Endothelial cell of umbilical vein (primary cell): ENCODE measurements at regions not wholly inside any gene's neighbourhood (a gene's known extent, or its start where the extent isn't known, plus 50 kb on each side); places are given as distances from the start of the nearest gene placed in this dataset.

Experiments used
- BruUV-seq: library from RNA; stranded (reverse); fragments of 400-500 nt; replicated peaks from 2 replicates; lab custom pipeline; 2021; lab: Mats Ljungman, UMichigan
- CTCF ChIA-PET: fragments of 300-600, 350-600 bp; sonication (Branson Sonifier 250); formaldehyde crosslinking; loops from one replicate; lab custom pipeline; 2021; ENCODE audit warnings: antibody characterized with exemption, inconsistent platforms; lab: Charles Lee
- POLR2A ChIA-PET: fragments of 300-600, 350-600 bp; sonication (Branson Sonifier 250); formaldehyde crosslinking; loops from one replicate; lab custom pipeline; 2021; ENCODE audit warnings: antibody characterized with exemption, inconsistent platforms; lab: Charles Lee
- DNase-seq: peaks from one replicate; pipeline ENCODE4 v3.0.0-alpha.2; 2011; ENCODE audit warnings: low read depth, low spot score
- FAIRE-seq: peaks from 2 replicates; lab custom pipeline; 2011; peaks lifted over from hg19 to GRCh38; lab: Jason Lieb, UNC
- H2AFZ ChIP-seq: 2 replicates; pipeline ENCODE4 v1.6.0; 2012; ENCODE audit warnings: low read depth, low read length, control low read depth, inconsistent platforms
- H3K27ac ChIP-seq: 2 replicates; pipeline ENCODE4 v1.5.1; 2011; ENCODE audit warnings: low read depth, mild to moderate bottlenecking, control low read depth, low read length, moderate library complexity; ENCODE audit not compliant: insufficient read depth
- H3K27me3 ChIP-seq, 2 experiments: 2 replicates each; pipeline versions ENCODE4 v1.6.0 to v1.6.1; 2011; ENCODE audit warnings: low read length in 2 of 2, mixed read lengths in 1 of 2; ENCODE audit not compliant: control insufficient read depth in 2 of 2, insufficient read depth in 2 of 2
- H3K36me3 ChIP-seq, 2 experiments: 2 replicates in 1 of 2; 3 replicates in 1 of 2; pipeline ENCODE4 v1.5.1; 2011; ENCODE audit warnings: low read length in 2 of 2, mild to moderate bottlenecking in 1 of 2, moderate library complexity in 1 of 2; ENCODE audit not compliant: control insufficient read depth in 2 of 2, insufficient read depth in 2 of 2; ENCODE audit errors: extremely low read depth in 1 of 2
- H3K4me1 ChIP-seq: 3 replicates; pipeline ENCODE4 v1.5.1; 2011; ENCODE audit warnings: mild to moderate bottlenecking, low read length; ENCODE audit not compliant: control insufficient read depth, insufficient read depth; ENCODE audit errors: extremely low read depth
- H3K4me2 ChIP-seq: 2 replicates; pipeline ENCODE4 v1.6.1; 2011; ENCODE audit warnings: low read length, control low read depth, mixed read lengths; ENCODE audit not compliant: insufficient read depth
- H3K4me3 ChIP-seq, 3 experiments: fragments of 200-600 bp in 1 of 3; sonication (generic), shearing (Covaris generic) in 1 of 3; replicated peaks in 1 of 3; 2 replicates each; pipeline ENCODE4 v1.5.1; 2011 to 2016; ENCODE audit warnings: control low read depth in 3 of 3, low read length in 3 of 3, mild to moderate bottlenecking in 2 of 3, inconsistent platforms in 1 of 3, low read depth in 1 of 3, moderate library complexity in 1 of 3; ENCODE audit not compliant: insufficient read depth in 1 of 3
- H3K79me2 ChIP-seq: 2 replicates; pipeline ENCODE4 v1.6.0; 2012; ENCODE audit warnings: low read length, inconsistent platforms; ENCODE audit not compliant: control insufficient read depth, insufficient read depth
- H3K9ac ChIP-seq: replicated peaks from 2 replicates; pipeline ENCODE3; 2011; ENCODE audit warnings: low read length, control low read depth; ENCODE audit not compliant: insufficient read depth; ENCODE audit errors: extremely low read depth
- H3K9me1 ChIP-seq: replicated peaks from 3 replicates; pipeline ENCODE4 v1.6.0; 2011; ENCODE audit warnings: mild to moderate bottlenecking, low read length; ENCODE audit not compliant: control insufficient read depth, insufficient read depth; ENCODE audit errors: extremely low read depth
- H3K9me3 ChIP-seq: replicated peaks from 2 replicates; pipeline ENCODE4 v1.5.1; 2012; ENCODE audit warnings: low read length, inconsistent platforms; ENCODE audit not compliant: control insufficient read depth, insufficient read depth
- H4K20me1 ChIP-seq: replicated peaks from 2 replicates; pipeline ENCODE3; 2011; ENCODE audit warnings: mild to moderate bottlenecking, low read length; ENCODE audit not compliant: control insufficient read depth, insufficient read depth; ENCODE audit errors: extremely low read depth
- CTCF ChIP-seq, 2 donors: IDR thresholded peaks; 1 replicate in 1 of 2; 2 replicates in 1 of 2; pipeline ENCODE4 v1.5.1; 2011; ENCODE audit warnings: low read length in 2 of 2, mild to moderate bottlenecking in 2 of 2, moderate library complexity in 2 of 2, control low read depth in 1 of 2, inconsistent platforms in 1 of 2, low read depth in 1 of 2; ENCODE audit not compliant: insufficient read depth in 1 of 2; ENCODE audit errors: extremely low read depth in 1 of 2
- EZH2 ChIP-seq: IDR thresholded peaks from 2 replicates; pipeline ENCODE4 v1.6.1; 2012; ENCODE audit warnings: borderline replicate concordance, low read depth, mild to moderate bottlenecking, moderate library complexity, low read length, inconsistent platforms; ENCODE audit not compliant: severe bottlenecking
- FOS ChIP-seq: IDR thresholded peaks from 2 replicates; pipeline ENCODE4 v1.6.1; 2011; ENCODE audit warnings: mild to moderate bottlenecking, low read length, moderate library complexity, borderline replicate concordance; ENCODE audit not compliant: insufficient read depth
- GATA2 ChIP-seq: IDR thresholded peaks from 2 replicates; pipeline ENCODE4 v1.7.0; 2011; ENCODE audit warnings: low read depth, mild to moderate bottlenecking, moderate library complexity, mixed read lengths, low read length; ENCODE audit not compliant: insufficient read length, insufficient read depth
- JUN ChIP-seq: IDR thresholded peaks from 2 replicates; pipeline ENCODE4 v1.6.1; 2011; ENCODE audit warnings: borderline replicate concordance, low read depth; ENCODE audit not compliant: insufficient read length, insufficient read depth
- MAX ChIP-seq: IDR thresholded peaks from 2 replicates; pipeline ENCODE4 v1.6.1; 2011; ENCODE audit not compliant: insufficient read depth, insufficient read length
- MYC ChIP-seq: IDR thresholded peaks from one replicate; pipeline ENCODE4 v1.6.1; 2011; ENCODE audit warnings: mild to moderate bottlenecking, low read depth, low read length
- POLR2A ChIP-seq: IDR thresholded peaks from 2 replicates; pipeline ENCODE4 v1.6.1; 2012; ENCODE audit warnings: low read depth, mild to moderate bottlenecking, control low read depth, low read length
- POLR2AphosphoS5 ChIP-seq: IDR thresholded peaks from 2 replicates; pipeline ENCODE4 v1.6.1; 2012; ENCODE audit warnings: low read depth, mild to moderate bottlenecking, control low read depth, low read length, moderate library complexity; ENCODE audit not compliant: insufficient read depth
- dilution Hi-C: fragments of 300-500 bp; cut with MboI; formaldehyde crosslinking; loops from one replicate; pipeline ENCODE4 v1.15.0; 2019; ENCODE audit warnings: low sequenced_read_pairs; ENCODE audit not compliant: extremely low pct_ligation_motif_present
- intact Hi-C: fragments of 100-400 bp; cut with micrococcal nuclease; formaldehyde crosslinking; loops from one replicate; pipeline ENCODE4 v1.10.0; 2022

- Histone ChIP-seq H3K4me3 (no peak overlapping the region), H3K9me1 (no peaks in the 10 kb centered on the region), H3K79me2 (no peaks in the 10 kb centered on the region), H3K4me2 (no peak overlapping the region), H3K27ac (no peak overlapping the region), H3K9me3 (no peaks in the 10 kb centered on the region), H3K9ac (no peak overlapping the region), H3K36me3 (no peaks in the 10 kb centered on the region), H3K27me3 (no peaks in the 10 kb centered on the region), H2AFZ (no peak overlapping the region), H3K4me1 (no peaks in the 10 kb centered on the region), H4K20me1 (no peaks in the 10 kb centered on the region)
- no TSS peak for BruUV-seq
- dilution Hi-C loops, result no loop called here
- CTCF ChIA-PET, result no interaction called here
- DNase-seq (no peak), FAIRE-seq (no peak)
- POLR2A ChIA-PET, result no interaction called here
- TF ChIP-seq MYC, result no peak
- no peak for TF ChIP-seq POLR2A
- no peak for TF ChIP-seq JUN
- no peak for TF ChIP-seq POLR2AphosphoS5
- TF ChIP-seq FOS, result no peak
- TF ChIP-seq GATA2, result no peak
- TF ChIP-seq MAX, result no peak
- TF ChIP-seq CTCF (IDR thresholded peaks at IDR 0.05; ENCODE audit: extremely low read depth in 1 of 2, insufficient read depth in 1 of 2, low read depth in 1 of 2, low read length in 2 of 2), result no peak
- no peak for TF ChIP-seq EZH2
- intact Hi-C loops, result no loop called here
These were observed 1025.5 kb downstream of the STIM2 start for GRCh38 chr4:27886120-27886519.
